NCI-H2227 treated with DMSO at 0.1 percent for 48 hours (cell line): ENCODE measurements at regions not wholly inside any gene's neighbourhood (a gene's known extent, or its start where the extent isn't known, plus 50 kb on each side); places are given as distances from the start of the nearest gene placed in this dataset.
A peak's percentile ranks its signal among the peaks of the same experiment; 100 is the strongest.

Source experiments
- DNase-seq: peaks from one replicate; lab custom pipeline; 2025; lab: John Stamatoyannopoulos, UW

GRCh38 chr1:57925226-57925625 lies 501.4 kb upstream of the DAB1 start:
- DNase-seq: no peak

GRCh38 chr1:57922130-57922529 lies 498.3 kb upstream of the DAB1 start:
- no peak for DNase-seq

- DNase-seq: no peak
Observed at GRCh38 chr1:57916041-57916440, 492.2 kb upstream of the DAB1 start.

GRCh38 chr1:57911427-57911826 lies 487.6 kb upstream of the DAB1 start:
- DNase-seq: no peak

- no peak for DNase-seq
Observed at GRCh38 chr1:57910782-57911181, 486.9 kb upstream of the DAB1 start.

GRCh38 chr1:57910305-57910704 lies 486.4 kb upstream of the DAB1 start:
- DNase-seq: peak; percentile 66

- DNase-seq: peak; percentile 21
Observed at GRCh38 chr1:57908147-57908890, 484.5 kb upstream of the DAB1 start.

GRCh38 chr1:57901208-57901919 lies 477.5 kb upstream of the DAB1 start:
- no peak for DNase-seq

GRCh38 chr1:57898531-57898930 lies 474.7 kb upstream of the DAB1 start:
- no peak for DNase-seq

- DNase-seq: no peak
Observed at GRCh38 chr1:57897581-57897980, 473.7 kb upstream of the DAB1 start.

- DNase-seq: no peak
Observed at GRCh38 chr1:57894315-57894714, 470.5 kb upstream of the DAB1 start.

GRCh38 chr1:57889676-57890320 lies 465.9 kb upstream of the DAB1 start:
- DNase-seq: no peak

GRCh38 chr1:57887964-57888491 lies 464.2 kb upstream of the DAB1 start:
- DNase-seq: no peak

- no peak for DNase-seq
Observed at GRCh38 chr1:57886376-57886775, 462.5 kb upstream of the DAB1 start.

GRCh38 chr1:57883642-57883995 lies 459.8 kb upstream of the DAB1 start:
- no peak for DNase-seq

GRCh38 chr1:57882934-57883641 lies 459.2 kb upstream of the DAB1 start:
- DNase-seq: no peak

GRCh38 chr1:57882072-57882471 lies 458.2 kb upstream of the DAB1 start:
- no peak for DNase-seq

GRCh38 chr1:57881639-57882038 lies 457.8 kb upstream of the DAB1 start:
- DNase-seq: no peak

- DNase-seq: no peak
Observed at GRCh38 chr1:57879700-57880099, 455.8 kb upstream of the DAB1 start.

- no peak for DNase-seq
Observed at GRCh38 chr1:57874418-57874877, 450.6 kb upstream of the DAB1 start.

GRCh38 chr1:57872913-57873312 lies 449.1 kb upstream of the DAB1 start:
- DNase-seq: no peak

- no peak for DNase-seq
Observed at GRCh38 chr1:57868908-57869307, 445.0 kb upstream of the DAB1 start.
